ENCODE measurements at regions not wholly inside any gene's neighbourhood (a gene's known extent, or its start where the extent isn't known, plus 50 kb on each side); places are given as distances from the start of the nearest gene placed in this dataset.

GRCh38 chr12:90028635-90029051, 320.0 kb upstream of the ATP2B1 start:
- DNase-seq (ENCODE audit: low read depth): no peak

- no peak for DNase-seq (ENCODE audit: low read depth)
These were observed 319.4 kb upstream of the ATP2B1 start for GRCh38 chr12:90027889-90028634.

DNA sequence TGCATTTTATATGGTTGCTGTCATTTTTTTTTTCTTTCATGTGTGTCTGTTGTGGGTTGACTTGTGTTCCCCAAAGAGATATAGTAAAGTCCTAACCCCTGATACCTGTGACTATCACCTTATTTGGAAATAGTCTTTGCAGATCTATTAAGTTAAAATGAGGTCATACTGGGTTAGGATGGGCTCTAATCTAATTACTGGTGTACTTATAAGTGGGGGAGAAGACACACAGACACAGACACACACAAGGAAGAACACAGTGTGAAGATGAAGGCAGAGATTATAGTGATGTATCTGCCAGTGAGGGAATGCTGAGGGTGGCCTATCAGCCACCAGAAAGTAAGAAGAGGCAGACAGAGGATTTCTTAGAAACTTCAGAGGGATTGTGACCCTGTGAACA, 318.4 kb upstream of the ATP2B1 start:
- no peak for DNase-seq (ENCODE audit: low read depth)

- no peak for DNase-seq (ENCODE audit: low read depth)
These were observed 317.9 kb upstream of the ATP2B1 start for GRCh38 chr12:90026516-90026915.

DNA sequence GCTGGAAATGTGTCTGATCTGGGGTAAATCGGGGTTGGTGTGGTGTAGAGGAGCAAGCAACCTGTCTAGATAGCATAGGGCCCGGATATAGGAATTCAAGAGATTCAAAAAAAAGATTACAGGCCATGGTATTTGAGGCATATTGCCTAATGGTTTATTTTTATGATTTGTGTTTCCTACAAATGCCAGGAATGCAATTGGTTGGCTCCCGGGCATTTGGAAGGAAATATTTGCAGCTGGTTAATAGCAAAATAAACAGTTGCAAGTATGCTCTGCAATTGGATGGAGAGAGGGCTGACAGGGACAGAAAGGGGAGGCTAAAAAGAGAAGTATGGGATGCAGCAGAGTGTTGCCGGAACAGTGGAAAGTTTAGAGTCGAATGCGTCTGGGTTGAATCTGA, 315.6 kb upstream of the ATP2B1 start:
- DNase-seq (ENCODE audit: low read depth): no peak

DNA sequence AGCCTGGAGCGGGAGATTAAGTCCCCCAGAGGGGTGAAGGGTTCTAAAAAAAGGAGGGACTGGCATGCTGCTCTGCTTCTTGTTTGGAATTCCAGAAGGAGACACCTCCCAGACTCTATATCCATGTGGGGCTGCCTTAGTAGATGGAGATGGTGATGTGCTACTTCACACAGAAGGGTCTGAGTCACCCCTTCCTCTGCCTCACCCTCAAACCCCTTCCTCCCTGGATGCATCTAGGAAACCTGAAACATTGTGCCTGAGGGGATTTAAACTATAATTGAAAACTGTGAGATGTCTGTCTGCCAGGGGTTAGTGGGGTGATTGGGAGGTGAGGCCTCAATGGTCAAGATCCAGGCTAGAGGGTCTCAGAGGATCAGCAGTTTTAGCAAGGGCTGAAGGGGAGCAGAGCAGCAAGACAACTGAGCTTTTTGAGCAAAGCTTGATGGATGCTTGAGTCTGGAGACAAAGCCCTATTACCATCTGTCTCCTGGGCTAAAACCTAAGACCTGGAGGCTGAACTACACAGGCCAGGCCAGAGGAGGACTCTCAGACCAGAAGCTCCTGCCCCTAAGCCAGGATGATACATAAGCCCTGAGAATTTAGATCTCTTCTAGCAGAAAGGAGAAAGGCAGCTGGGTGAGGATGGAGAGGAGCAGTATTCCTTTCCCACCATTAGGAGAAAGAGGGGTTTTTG, 314.7 kb upstream of the ATP2B1 start:
- no peak for DNase-seq (ENCODE audit: low read depth)

- no peak for DNase-seq (ENCODE audit: low read depth)
These were observed 313.3 kb upstream of the ATP2B1 start for GRCh38 chr12:90021795-90022440.

DNA sequence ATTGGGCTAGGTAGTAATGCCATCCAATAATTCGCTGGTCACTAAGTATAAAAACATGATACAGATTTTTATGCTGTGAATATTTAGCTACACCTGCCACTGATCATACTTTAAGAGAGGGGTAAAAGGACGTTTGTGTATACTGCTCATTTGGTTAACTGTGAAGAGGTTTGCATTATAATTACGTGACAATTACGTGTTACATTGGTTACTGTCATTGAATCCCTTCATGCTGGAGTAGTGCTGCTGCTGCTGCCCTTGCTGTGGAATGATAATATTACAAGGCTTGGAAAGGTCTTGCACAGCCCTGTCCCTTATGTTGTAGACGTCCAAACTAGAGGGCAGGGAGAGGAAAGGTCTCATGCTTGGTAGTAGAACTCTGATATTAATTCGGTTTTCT, 312.2 kb upstream of the ATP2B1 start:
- DNase-seq (ENCODE audit: low read depth): no peak

GRCh38 chr12:90020436-90020835, 311.8 kb upstream of the ATP2B1 start:
- no peak for DNase-seq (ENCODE audit: low read depth)

- no peak for DNase-seq (ENCODE audit: low read depth)
These were observed 311.4 kb upstream of the ATP2B1 start for GRCh38 chr12:90020014-90020413.

DNA sequence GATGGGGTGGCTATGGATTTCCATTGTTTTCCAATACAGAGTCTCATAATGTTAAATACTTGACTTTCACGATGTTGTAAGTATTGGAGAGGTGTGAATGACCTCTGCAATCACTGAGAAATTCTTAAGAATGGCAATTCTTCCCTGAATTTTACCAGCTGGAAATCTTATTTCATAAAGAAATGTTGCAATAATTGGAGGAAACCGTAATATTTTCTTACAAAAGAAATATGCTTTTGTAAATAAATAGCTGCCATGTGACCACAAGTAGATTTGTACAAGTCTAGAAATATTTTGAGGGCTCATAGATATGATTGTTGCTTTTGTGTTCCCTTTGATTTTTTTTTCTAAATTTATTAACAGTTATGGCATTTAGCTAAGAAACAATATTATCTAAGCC, 308.7 kb upstream of the ATP2B1 start:
- DNase-seq (ENCODE audit: low read depth): no peak

GRCh38 chr12:90015228-90015627, 306.6 kb upstream of the ATP2B1 start:
- DNase-seq (ENCODE audit: low read depth): no peak

DNA sequence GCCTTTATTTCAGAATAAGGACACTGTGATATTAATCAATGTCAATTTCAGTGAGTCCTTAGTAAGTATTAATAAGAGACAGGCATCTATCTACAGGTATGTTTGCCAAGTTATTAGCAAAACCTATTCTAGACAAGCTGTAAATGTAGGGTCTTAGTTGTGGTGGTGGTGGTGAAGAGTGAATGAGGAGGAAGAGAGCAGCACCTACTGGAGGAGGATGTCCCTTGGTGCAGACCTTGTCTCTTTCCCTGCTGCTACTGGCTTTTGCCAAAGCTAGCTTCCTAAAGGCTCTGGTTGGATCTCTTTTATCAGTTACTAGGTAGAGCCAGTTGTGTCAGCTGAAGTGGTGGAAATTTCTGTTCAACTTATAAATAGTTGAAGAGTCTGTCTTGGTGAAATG, 304.8 kb upstream of the ATP2B1 start:
- no peak for DNase-seq (ENCODE audit: low read depth)

DNA sequence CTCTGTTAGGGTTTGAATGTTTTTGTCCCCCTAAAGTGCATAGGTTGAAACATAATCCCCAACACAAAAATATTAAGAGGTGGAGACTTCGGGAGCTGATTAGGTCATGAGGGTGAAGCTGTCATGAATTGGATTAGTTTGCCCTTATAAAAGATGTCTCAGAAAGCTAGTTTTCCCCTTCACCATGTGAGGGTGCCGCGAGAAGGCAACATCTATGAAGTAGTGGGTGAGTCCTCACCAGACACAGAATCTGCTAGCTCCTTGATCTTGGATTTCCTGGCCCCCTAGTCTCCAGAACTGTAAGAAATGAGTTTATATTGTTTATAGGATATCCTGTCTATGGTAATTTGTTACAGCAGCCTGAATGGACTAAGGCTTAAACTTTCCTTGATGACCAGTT, 301.5 kb upstream of the ATP2B1 start:
- no peak for DNase-seq (ENCODE audit: low read depth)

DNA sequence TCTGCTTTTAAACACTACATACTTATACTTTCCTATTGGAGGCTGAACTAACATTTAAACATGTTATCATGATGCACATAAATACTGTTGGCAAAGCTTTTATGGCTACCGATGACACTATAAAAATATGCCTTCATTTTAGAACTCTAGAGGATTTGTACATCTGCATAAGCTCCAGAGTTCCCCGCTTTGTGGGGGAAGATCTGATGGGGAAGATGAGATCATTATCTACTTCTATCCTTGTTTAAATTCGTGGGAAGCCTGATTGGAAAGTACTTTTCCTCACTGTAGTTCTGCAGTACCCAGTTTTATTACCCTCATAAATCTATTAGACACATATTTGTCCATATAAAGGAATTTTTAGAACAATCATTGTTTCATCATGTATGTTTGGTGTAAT, 299.6 kb upstream of the ATP2B1 start:
- DNase-seq (ENCODE audit: low read depth): no peak

- no peak for DNase-seq (ENCODE audit: low read depth)
These were observed 295.9 kb upstream of the ATP2B1 start for GRCh38 chr12:90004319-90005074.

DNA sequence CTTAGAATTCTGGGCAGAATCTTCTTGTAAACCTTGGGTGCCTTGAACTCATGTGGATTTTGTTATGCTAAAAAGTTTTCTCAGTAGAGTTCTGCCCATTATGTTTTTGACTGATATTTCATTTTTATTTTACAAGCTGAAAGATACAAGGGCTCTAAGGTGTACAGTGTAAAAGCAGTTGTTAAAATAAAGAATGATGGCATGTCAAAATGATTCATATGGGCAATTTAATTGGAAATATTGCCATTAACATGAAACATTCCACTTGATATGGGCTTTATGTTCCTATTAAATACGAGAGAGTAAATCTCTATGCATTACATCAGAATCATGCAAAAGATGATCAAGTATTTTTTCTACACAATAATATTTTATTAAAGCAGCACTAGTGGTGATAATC, 295.1 kb upstream of the ATP2B1 start:
- DNase-seq (ENCODE audit: low read depth): no peak

GRCh38 chr12:90000721-90001120, 292.1 kb upstream of the ATP2B1 start:
- DNase-seq (ENCODE audit: low read depth): no peak

GRCh38 chr12:89999699-90000505, 291.3 kb upstream of the ATP2B1 start:
- DNase-seq (ENCODE audit: low read depth): no peak

- no peak for DNase-seq (ENCODE audit: low read depth)
These were observed 287.2 kb upstream of the ATP2B1 start for GRCh38 chr12:89995870-89996269.

DNA sequence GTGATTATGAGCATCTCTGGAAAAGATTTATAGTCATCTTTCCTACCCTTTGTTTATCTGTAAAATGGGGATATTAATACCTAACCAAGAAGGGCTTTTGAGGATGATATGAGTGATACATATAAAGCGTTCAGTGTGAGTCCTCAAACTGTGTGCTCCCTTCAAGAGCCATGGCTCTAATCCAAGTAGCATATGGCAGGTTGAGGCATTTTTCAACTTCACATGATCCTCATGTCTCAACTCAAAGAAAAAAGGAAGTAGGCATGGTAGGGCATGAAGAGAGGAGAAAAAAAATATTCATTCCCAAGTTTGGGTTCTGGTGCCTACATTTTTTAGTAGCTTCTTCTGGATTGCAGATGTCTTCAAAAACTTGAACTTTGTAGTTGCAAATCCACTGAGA, 286.3 kb upstream of the ATP2B1 start:
- no peak for DNase-seq (ENCODE audit: low read depth)

- DNase-seq (ENCODE audit: low read depth): no peak
These were observed 285.0 kb upstream of the ATP2B1 start for GRCh38 chr12:89993632-89994031.
